Glutamatergic neuron (in vitro differentiated cells): ENCODE measurements at regions not wholly inside any gene's neighbourhood (a gene's known extent, or its start where the extent isn't known, plus 50 kb on each side); places are given as distances from the start of the nearest gene placed in this dataset.

ENCODE experiments used
- DNase-seq: peaks from one replicate; pipeline ENCODE4 v3.0.0; 2022
- H3K27ac Mint-ChIP-seq: one replicate; pipeline ENCODE4 v1.8.0; 2020; ENCODE audit warnings: mild to moderate bottlenecking, mixed read lengths, inconsistent platforms; ENCODE audit not compliant: unreplicated experiment
- H3K27me3 Mint-ChIP-seq: one replicate; pipeline ENCODE4 v1.8.0; 2020; ENCODE audit warnings: mild to moderate bottlenecking, moderate library complexity, mixed read lengths, inconsistent platforms; ENCODE audit not compliant: unreplicated experiment
- H3K36me3 Mint-ChIP-seq: one replicate; pipeline ENCODE4 v1.8.0; 2020; ENCODE audit warnings: mild to moderate bottlenecking, mixed read lengths, inconsistent platforms; ENCODE audit not compliant: unreplicated experiment
- H3K4me1 Mint-ChIP-seq: one replicate; pipeline ENCODE4 v1.8.0; 2020; ENCODE audit warnings: mild to moderate bottlenecking, low read depth, mixed read lengths, inconsistent platforms; ENCODE audit not compliant: unreplicated experiment
- H3K4me3 Mint-ChIP-seq: one replicate; pipeline ENCODE4 v1.8.0; 2020; ENCODE audit warnings: mild to moderate bottlenecking, mixed read lengths, inconsistent platforms; ENCODE audit not compliant: unreplicated experiment
- H3K9me3 Mint-ChIP-seq: one replicate; pipeline ENCODE4 v1.8.0; 2020; ENCODE audit warnings: mild to moderate bottlenecking, moderate library complexity, mixed read lengths, inconsistent platforms; ENCODE audit not compliant: unreplicated experiment
- CTCF ChIP-seq: fragments of 200-600 bp; sonication (generic); IDR thresholded peaks from one replicate; pipeline ENCODE4 v1.5.0; 2021; ENCODE audit not compliant: partially characterized antibody, unreplicated experiment

- TF ChIP-seq CTCF: no peak
- DNase-seq: no peak
- H3K27me3 Mint-ChIP-seq: no peaks in the 10 kb centered on the region
- H3K36me3 Mint-ChIP-seq: peaks cover 13% of the 10 kb centered on the region
- H3K9me3 Mint-ChIP-seq: no peaks in the 10 kb centered on the region
- no peak overlapping the region for H3K4me3 Mint-ChIP-seq
- no peaks in the 10 kb centered on the region for H3K4me1 Mint-ChIP-seq
- H3K27ac Mint-ChIP-seq: no peak overlapping the region
Measured at GRCh38 chr2:59858540-59858939, 694.9 kb downstream of the BCL11A start.

GRCh38 chr2:59857109-59857508 lies 696.3 kb downstream of the BCL11A start:
- H3K4me1 Mint-ChIP-seq: no peaks in the 10 kb centered on the region
- no peak for TF ChIP-seq CTCF
- H3K36me3 Mint-ChIP-seq: peaks cover 6% of the 10 kb centered on the region
- H3K27me3 Mint-ChIP-seq: no peaks in the 10 kb centered on the region
- DNase-seq: no peak
- H3K27ac Mint-ChIP-seq: no peak overlapping the region
- H3K4me3 Mint-ChIP-seq: no peak overlapping the region
- H3K9me3 Mint-ChIP-seq: no peaks in the 10 kb centered on the region

- Mint-ChIP-seq H3K36me3 (peaks cover 3% of the 10 kb centered on the region), H3K27ac (no peak overlapping the region), H3K4me1 (no peaks in the 10 kb centered on the region), H3K4me3 (no peak overlapping the region), H3K9me3 (no peaks in the 10 kb centered on the region), H3K27me3 (no peaks in the 10 kb centered on the region)
- TF ChIP-seq CTCF: no peak
- no peak for DNase-seq
Measured at GRCh38 chr2:59856391-59856790, 697.1 kb downstream of the BCL11A start.

GRCh38 chr2:59853032-59853431 lies 700.4 kb downstream of the BCL11A start:
- no peak for TF ChIP-seq CTCF
- Mint-ChIP-seq H3K4me3 (no peak overlapping the region), H3K4me1 (no peaks in the 10 kb centered on the region), H3K36me3 (no peaks in the 10 kb centered on the region), H3K27ac (no peak overlapping the region), H3K9me3 (no peaks in the 10 kb centered on the region), H3K27me3 (no peaks in the 10 kb centered on the region)
- no peak for DNase-seq

- TF ChIP-seq CTCF: no peak
- Mint-ChIP-seq H3K4me3 (no peak overlapping the region), H3K4me1 (no peaks in the 10 kb centered on the region), H3K27ac (no peak overlapping the region), H3K36me3 (no peaks in the 10 kb centered on the region), H3K27me3 (no peaks in the 10 kb centered on the region), H3K9me3 (no peaks in the 10 kb centered on the region)
- no peak for DNase-seq
Measured at GRCh38 chr2:59851836-59852475, 701.5 kb downstream of the BCL11A start.
